ENCODE measurements at regions not wholly inside any gene's neighbourhood (a gene's known extent, or its start where the extent isn't known, plus 50 kb on each side); places are given as distances from the start of the nearest gene placed in this dataset.
"Not testable (repeated sequence)": the region's sequence is repeated elsewhere in the genome, so short reads cannot be mapped to it uniquely, and the experiment has no call there.

DNA sequence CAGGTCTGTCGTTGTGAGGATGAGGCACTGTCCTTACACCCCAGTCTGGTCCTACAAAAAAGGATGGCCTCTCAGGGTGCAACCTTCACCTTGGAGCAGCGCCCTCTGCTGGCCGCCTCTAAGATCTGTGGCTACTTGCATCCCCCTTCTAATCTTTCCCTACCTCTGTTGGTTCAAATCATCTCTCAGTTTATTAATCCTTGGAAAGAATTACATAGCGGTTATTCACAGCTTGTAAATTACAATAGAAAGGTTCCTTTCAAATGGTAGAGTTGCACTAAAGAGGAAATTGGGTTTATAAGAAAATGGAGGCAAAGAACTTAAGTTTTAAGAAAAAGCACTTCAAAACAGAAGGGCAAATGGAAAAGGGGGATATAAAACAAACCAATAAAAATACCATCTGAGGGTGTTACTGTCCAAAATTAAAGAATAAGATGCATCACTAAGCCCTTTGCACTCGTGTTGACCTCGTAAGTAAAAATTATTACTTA, 102.0 kb upstream of the PLEKHM1 start:
- DNase-seq: peak; percentile 55

DNA sequence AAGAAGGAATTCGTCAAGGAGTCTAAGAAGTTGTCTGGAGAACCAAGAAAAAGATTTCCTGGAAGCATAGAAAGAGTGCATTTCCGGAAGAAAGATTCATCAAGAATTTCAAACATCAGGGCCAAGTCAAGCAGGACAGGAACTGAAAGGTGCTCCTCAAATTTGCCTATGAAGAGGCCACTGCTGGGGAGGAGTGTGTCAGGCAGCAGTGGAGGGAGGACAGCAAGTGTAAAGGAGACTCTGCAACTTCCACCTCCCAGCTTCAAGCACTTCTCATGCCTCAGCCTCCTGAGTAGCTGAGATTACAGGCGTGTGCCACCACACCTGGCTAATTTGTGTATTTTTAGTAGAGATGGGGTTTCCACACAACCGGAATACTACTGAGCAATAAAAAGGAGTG, 105.8 kb upstream of the PLEKHM1 start:
- not testable (repeated sequence) for DNase-seq

DNA sequence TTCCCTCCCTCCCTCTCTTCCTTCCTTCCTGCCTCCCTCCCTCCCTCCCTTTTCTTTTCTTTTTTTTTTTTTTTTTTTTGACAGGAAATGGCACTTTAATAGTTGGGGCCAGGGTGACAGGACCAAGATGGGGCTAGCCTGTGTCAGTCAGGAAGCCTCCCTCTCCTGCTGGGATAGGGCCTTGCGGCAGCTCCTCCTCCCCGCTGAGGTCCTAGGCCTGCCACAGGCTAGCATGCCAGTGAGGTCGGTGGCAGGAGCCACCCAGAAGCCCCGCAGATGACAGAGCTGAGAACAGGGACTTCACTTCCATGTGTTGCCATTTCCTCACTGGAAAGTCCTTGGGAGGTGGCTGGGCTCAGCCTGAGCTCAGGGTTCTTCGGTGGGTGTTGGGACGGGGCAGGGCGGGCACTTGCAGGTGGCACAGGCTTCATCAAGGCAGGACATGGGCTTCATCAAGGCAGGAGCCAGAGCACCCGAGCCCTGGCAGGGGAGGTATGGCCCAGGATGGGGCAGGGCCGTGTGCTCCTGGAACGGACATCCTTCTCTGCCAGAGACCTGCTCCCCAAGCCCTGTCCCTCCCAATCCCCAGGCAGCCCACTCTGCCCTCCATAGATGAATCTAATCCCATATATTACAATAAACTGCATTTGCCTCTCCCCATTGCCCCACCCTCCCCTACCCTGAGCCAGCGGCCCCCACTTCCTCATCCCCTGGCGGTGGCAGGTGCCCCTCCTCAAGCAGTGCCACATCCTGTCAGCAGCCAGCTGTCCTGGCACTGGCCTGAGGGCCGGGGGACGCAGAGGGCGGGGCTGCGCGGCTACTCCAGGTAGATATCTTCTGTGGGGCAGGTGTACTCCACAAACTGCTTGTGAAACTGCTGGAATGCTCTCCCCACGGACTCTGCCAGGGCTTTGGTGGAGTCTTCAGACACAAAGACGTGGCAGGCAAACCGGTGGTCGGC, 109.8 kb upstream of the PLEKHM1 start:
- DNase-seq: peak; percentile 83

DNA sequence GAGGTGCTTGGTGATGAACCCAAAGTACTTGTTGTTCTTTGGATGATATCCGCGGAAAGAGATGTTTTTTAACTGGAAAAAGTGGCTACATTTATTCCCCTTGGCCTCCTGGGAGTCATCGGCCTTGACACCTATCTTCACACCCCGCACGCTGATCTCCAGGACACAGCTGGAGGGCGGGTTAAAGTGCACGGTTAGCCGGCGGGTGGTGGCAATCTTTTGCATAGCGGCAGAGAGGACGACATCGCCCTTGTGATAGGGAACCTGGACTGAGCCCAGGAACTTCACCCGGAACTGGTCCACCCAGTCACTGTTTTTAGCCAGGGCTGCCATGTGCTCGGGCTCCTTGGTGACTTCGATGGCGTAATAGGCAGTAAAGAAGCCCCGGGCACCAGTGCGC, 110.5 kb upstream of the PLEKHM1 start:
- DNase-seq: not testable (repeated sequence)

DNA sequence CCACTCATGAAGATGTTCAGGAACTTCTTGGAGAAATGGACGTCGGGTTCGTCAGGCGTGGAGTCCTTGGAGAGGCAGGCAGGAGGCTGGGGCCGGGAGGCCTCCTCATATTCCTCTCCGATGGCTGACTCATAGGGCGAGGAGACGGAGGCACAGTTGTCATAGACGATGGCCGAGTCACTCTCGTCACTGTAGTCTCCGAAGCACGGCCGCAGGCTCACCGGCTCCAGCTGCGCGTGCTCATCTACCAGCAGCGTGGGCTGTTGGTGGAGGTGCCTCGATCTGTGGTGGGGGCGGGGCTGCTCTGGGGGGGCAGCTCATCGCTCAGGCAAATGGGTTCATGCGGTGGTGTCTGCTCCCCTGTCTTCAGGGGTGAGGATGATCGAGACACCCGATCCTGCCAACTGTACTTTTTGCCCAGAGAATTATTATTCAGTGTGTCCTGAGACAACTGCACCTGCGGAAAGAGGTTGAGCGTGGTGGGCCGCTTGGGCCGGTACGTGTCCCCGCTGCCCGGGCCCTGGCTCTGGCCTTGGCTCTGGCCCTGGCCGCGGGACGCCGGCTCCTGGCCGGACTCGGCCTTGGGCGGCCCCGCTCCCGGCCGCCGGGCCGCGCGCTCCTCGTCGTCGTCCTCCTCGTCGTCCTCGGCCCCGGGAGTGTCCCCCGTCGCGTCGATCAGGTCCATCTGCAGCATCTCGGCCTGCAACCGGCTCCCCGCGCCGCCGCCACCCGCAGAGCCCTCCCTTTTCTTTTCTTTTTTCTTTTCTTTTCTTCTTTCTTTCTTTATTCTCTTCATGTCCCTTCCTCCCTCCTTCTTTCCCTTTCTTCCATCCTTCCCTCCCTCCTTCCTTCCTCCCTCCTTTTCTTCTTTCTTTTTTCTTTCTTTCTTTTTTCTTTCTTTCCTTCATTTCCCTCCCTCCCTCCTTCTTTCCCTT, 111.4 kb upstream of the PLEKHM1 start:
- peak; percentile 79 for DNase-seq

DNA sequence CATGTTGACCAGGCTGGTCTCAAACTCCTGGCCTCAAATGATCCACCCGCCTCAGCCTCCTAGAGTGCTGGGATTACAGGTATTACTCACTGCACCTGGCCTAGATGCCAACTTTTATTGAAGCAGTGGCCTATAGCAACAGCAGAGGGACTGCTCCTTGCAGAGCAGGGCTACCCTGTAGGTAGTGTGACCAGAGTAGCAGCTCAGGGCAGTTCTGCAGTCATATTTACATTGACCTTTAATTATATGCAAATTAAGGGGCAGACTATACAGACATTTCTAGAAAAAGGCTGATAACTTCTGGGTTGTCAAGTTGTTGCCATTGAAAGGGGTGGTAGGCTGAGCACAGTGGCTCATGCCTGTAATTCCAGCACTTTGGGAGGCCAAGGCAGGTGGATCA, 115.2 kb upstream of the PLEKHM1 start:
- not testable (repeated sequence) for DNase-seq

DNA sequence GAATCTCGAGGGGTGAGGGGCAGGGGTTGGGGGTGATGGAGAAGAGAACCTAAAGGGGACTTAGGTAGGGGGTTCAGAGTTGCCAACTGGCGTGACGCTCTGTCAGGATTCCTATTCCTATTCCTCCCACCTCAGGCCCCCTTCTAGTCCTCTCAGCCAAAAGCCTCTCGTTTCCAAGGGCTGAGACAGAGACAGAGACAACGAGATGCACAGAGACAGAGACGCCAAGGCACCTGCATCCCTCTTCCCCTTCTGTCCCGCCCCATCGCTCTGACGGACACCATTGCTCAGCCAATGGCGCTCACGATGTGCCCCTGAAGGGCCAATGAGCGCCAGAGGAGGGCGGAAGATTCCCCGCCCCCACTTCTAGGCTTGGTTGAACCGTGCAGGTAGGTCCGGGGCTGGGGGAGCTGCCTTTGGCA, 129.5 kb upstream of the PLEKHM1 start:
- DNase-seq: not testable (repeated sequence)

DNA sequence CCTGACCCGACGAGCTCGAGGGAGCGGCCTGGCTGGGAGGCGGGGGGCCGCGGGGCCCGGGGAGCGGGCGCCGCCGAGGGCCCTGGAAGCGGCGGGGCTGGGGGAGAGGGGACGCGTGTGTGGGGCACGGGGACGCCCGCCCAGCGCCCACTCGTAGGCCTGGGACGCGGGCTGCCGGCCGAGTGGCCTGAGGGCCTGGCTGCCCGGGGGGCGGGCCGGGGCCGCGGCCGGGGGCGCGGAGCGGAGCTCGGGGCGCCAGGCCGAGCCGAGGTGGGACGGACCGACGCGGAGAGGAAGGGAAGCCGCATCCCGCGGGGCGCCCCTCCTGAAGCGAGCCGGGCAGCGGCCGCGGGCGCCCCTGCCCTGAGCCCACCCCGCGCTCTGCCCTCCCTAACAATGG, 129.9 kb upstream of the PLEKHM1 start:
- DNase-seq: not testable (repeated sequence)

DNA sequence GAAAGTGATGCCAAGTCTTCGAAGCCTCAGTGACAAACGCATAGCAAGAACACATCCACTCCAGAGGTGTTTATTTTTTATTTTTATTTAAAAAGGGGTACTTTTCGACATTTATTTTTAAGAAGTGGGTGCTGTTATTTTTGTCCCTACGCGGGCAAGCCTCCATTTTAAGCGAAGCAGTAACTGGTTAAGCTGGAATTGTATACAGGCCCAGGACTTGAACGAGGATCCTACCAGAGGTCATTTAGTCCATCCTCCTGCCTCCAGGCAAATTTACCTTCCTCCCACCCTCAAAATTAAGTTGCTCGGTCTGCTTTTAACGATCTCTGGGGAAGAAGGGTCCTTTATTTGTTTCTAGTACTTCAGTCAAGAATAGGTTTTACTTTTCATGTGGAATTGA, 130.6 kb upstream of the PLEKHM1 start:
- not testable (repeated sequence) for DNase-seq

DNA sequence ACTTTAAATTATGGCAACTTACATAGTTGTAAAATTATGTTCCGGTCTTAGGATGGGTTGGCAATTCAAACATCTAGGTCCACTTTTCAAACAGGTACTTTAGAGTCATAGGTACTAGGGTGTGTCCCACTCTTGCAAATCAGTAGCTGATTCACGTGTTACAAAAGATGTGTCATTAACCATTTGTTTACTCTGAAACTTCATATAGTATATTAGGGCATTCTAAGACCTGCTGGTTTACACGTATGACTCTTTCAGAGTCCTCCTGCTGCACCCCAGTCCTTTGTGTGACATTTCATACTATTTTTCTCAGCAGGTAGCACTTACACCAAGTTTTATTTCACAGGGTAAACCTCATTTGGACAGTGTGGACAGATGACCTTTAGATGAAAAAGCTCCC, 131.8 kb upstream of the PLEKHM1 start:
- not testable (repeated sequence) for DNase-seq

DNA sequence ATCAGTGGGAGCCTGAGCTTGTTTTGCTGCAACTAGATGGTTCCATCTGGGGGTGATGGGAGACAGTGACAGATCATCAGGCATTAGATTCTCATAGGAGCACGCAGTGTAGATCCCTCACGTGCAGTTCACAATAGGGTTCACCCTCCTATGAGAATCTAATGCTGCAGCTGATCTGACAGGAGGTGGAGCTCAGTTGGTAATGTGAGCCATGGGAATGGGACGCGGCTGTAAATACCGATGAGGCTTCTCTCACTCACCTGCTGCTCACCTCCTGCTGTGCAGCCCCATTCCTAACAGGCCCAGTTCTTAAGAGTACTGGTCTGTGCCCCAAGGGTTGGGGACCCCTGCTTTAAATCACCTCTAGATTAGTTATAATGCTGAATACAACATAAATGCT, 137.5 kb upstream of the PLEKHM1 start:
- no peak for DNase-seq

DNA sequence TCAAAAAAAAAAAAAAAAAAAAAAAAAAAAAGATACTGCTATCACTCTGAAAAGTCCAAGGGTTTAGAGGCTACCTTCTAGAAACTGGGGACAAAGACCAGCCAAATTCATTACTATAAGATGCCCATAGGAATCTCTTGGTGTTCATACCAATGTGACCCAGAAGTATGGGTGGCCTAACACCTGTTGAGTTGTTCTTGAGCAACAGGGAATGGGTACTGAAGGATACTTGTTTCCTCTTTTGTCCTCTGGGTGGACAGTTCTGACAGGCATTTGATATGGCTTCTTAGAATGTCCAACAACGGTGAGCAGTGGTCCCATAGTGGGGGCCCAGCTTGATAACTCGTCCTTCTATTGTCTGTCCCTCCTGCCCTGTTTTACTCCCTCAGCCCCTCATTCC, 141.4 kb upstream of the PLEKHM1 start:
- DNase-seq: no peak

DNA sequence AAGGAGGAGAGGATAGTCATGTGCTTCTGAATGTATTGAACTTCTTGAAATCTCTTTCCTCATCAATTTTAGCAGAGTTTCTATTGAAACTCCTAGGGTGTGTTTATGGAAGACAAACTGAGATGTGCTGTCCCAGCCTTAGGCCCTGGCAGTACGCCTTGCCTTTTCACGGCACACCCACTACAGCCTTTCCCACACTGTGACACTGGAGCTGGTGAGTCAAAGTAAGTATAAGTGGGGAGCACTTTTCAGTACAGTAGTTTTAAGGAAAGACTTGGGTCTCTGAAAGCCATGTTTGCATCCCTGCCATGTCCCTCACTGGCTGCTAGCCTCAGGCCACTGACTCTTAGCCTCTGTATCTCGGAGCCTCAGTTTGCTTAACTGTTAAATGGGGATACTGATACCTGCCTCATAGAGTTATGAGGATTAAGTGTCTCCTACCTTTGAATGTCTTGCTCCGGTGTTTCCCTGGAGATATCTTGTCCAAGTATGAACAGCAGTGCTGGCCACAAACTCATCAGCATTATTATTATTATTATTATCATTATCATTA, 144.7 kb upstream of the CRHR1 start:
- no peak for DNase-seq

DNA sequence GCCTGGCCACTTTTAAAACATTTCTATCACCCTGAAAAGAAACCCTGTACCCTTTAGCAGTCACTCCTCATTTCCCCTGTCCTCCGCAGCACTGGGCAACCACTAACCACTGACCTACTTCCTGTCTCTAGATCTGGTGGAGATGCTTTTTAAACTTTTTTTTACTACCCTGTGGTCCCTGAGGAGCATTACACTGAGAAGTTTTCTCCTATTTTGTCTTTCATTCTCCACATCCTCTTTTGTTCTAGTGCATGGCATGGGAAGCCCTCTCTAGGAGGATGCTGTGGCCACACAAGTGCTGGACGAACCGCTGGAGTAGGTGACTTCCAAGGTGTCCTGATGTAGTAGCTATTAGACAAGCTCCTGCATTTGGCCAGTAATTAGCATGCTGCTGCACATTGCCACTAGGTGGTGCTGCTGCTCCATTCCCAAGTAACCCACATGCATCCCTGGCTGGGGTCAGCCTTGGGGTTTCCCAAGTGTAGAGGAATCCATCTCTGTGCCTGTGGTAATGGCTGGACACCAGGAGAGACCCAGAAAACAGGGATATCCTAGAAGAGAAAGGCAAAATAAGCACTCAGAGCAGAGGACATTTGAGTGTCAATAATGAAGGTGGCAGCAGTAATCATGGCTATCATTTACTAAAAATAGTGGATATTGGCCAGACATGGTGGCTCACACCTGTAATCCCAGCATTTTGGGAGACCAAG, 143.8 kb upstream of the CRHR1 start:
- DNase-seq: peak; percentile 94

DNA sequence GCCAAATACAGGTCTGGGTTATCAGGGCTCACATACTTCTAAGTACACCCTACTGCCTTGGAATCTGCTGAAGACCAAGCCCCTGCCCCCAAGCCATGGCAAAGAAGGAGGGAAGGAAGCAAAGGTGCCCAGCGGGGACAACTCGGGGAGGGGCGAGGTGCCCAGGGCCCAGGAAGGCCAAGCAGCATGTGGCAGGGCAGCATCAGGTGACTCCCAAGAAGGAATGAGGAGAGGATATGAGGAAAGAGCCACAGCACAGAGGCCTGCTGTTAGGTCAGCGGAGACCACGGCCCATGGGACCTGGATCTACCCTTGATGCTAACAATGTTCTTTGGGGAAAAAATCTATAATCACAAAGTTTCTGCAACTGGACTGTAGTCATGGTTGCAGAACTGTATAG, 142.6 kb upstream of the CRHR1 start:
- DNase-seq: no peak

DNA sequence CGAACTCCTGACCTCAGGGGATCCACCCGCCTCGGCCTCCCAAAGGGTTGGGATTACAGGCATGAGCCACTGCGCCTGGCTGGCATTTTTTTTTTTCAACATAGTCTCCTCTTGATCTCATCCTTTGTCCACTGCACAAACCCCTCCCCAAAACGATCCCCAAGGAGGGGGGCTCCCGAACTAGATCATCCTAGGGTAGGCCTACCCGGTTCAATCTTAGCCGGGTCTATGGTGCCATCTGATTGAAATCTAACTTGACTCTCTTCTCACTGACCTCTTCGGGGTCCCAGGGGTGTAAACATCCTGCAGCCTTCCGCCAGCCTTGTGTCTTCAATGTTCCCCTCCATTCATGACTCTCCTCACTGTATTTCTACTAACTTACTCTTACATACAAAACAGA, 140.5 kb upstream of the CRHR1 start:
- DNase-seq: no peak

DNA sequence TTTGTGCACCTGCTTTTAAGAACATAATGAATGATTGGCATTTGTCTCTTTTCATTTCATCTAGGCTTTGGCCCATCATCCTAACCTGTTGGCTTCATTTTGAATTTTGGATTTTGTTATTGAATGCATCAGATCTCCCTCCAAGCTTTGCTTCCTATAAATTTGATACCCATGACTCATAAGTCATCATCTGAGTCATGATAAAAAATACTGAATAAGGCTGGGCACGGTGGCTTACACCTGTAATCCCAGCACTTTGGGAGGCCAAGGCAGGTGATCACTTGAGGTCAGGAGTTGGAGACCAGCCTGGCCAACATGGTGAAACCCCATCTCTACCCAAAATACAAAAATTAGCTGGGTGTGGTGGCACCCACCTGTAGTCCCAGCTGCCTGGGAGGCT, 139.5 kb upstream of the CRHR1 start:
- DNase-seq: not testable (repeated sequence)

DNA sequence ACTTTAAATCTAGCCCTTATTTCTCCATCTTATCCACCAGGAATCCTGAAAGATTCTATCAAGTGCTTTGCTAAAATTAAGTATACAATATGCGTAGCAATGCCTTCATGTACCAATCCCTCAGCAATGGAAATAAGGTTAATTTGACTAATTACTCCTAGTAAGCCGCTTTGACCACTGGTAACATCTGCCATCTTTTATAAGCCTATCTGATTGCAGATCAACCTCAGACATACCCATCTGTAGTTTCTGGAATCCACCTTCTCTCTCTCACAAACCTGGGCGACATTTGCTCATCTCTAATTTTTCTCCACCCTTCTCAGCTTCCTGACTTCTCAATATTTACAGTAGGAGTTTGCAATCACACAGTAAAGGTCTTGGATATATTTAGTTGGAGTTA, 138.8 kb upstream of the CRHR1 start:
- DNase-seq: no peak

DNA sequence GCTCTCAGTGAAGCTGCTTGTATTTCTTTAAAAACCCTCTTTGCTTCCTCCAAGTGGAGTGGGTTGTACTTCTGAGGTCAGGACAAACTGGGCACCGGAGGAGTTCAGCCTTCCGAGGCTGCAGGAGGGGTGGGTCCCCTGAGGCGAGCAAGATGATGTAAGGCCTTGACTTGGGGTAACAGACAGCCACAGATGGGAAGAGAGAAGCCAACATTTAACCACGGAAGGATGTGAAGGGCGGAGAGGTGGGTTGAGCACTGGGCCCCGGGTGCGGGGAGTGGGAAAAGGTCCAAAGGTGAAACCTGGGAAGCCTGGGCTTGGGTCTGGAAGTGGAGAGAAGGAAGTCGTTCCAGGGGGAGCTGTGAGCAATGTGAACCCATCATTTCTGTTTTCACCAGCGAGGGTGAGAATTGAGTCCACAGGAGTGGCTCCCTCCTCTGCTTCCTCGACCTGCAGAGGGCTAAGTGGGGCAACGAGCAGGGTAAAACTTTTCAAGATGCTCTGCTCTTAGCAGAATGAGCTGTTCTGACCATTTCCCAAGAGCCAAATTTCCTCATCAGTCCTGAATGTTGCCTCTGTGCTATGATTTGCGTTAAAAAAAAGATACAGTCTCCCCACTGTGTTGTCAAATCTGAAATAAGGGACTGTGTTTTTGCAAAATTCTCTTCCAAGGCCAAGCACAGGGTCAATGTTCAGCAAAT, 137.7 kb upstream of the CRHR1 start:
- DNase-seq: no peak

DNA sequence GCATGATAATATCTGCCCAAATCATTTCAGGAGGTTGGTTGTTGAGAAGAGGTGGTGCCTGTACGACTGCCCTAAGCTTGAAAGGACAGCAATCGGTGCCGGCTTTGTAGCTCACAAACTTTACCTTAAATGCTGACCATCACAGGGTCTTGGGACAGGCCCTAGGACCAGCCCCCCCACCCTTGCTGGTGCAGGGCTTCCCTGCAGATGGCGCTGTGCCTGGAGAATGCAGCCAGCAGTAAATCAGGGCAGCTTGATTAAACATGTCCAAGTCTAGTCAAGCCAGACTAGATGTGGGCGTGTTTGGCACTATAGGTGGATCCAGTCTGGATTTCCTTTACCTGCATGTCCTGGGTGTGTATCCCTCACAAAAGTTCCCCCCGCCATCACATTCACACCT, 135.5 kb upstream of the CRHR1 start:
- DNase-seq: peak; percentile 72

DNA sequence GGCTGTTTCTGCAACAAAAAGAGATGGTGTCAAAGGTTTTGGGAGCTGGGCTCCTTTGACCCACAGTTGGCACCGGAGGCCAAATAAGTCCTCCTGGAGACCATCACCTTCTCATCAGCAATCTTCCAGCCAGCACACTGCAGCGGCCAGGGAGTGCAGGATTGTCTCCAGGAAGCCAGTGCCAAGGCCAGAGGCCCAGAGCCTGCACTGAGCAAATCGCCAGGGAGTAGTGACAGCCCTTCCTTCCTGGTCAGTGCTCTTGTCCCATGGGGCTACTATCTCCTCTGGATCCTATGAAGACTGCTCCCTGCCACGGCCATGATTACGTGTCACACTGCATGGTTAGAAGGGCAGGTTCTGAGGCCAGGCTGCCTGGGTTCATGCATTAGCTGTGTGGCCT, 134.3 kb upstream of the CRHR1 start:
- no peak for DNase-seq

DNA sequence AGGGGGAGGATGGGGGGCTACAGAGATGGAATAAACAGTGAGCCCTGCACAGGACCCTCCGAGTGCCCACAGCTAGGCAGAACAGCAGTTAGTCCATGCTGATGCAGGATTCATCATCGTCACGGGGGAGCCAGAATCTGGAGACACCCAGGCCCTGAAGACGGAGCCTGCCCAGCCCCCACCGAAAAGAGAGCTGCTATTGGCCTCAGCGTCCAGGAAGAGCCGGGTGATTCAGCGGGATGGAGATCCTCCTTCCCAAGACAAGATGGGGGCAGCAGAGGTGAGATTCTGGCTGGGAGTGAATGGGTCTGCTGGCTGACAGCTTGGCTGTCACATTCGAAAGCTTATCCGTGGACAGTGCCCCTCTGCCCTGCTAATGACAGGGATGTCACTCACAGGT, 133.6 kb upstream of the CRHR1 start:
- DNase-seq: no peak

Data from islet precursor cell (in vitro differentiated cells).